K562 (cell line): ENCODE measurements at regions not wholly inside any gene's neighbourhood (a gene's known extent, or its start where the extent isn't known, plus 50 kb on each side); places are given as distances from the start of the nearest gene placed in this dataset.

Experiments
- ATAC-seq: fragments of 200-7000 bp; cut with Tn5 transposase; 3 replicates; pipeline ENCODE4 v1.9.1; 2020; ENCODE audit warnings: moderate library complexity
- BruUV-seq: library from RNA; stranded (reverse); fragments of 400-500 nt; replicated peaks from 2 replicates; lab custom pipeline; 2021; lab: Mats Ljungman, UMichigan
- CTCF ChIA-PET: fragments of 300-600 bp; formaldehyde crosslinking; extraction: SDS; loops from one replicate; lab custom pipeline; 2021; ENCODE audit warnings: low intra/inter-chr PET ratio; lab: Yijun Ruan, JAX
- POLR2A ChIA-PET: fragments of 300-600, 350-650 bp; sonication (Branson Sonifier 250); formaldehyde crosslinking; extraction: SDS; loops from one replicate; lab custom pipeline; 2021; ENCODE audit warnings: antibody characterized with exemption, inconsistent platforms; lab: Yijun Ruan, JAX
- DNase-seq, 4 experiments: peaks; one replicate each; pipeline versions ENCODE4 v3.0.0 to v3.0.0-alpha.2; 2011 to 2018; ENCODE audit warnings: low spot score in 3 of 4, mixed read lengths in 3 of 4; ENCODE audit errors: extremely low read depth in 1 of 4
- FAIRE-seq: peaks from 2 replicates; lab custom pipeline; 2011; peaks lifted over from hg19 to GRCh38; lab: Jason Lieb, UNC
- H2AFZ ChIP-seq: 2 replicates; pipeline ENCODE4 v1.6.0; 2011; ENCODE audit warnings: low read depth, low read length, control low read depth, inconsistent platforms
- H3K27ac ChIP-seq: fragments of 200-600 bp; 3 replicates; pipeline ENCODE4 v1.8.0; 2011; ENCODE audit warnings: low read depth, mild to moderate bottlenecking, control low read depth, inconsistent platforms, low read length, moderate library complexity, mixed read lengths; ENCODE audit errors: extremely low read depth
- H3K27me3 ChIP-seq, 2 experiments: fragments of 300-600 bp in 1 of 2; 2 replicates in 1 of 2; 3 replicates in 1 of 2; pipeline versions ENCODE4 v1.6.0 to v1.8.0; 2011; ENCODE audit warnings: inconsistent platforms in 2 of 2, low read length in 2 of 2, mild to moderate bottlenecking in 1 of 2, mixed read lengths in 1 of 2, moderate library complexity in 1 of 2; ENCODE audit not compliant: control insufficient read depth in 2 of 2, insufficient read depth in 2 of 2
- H3K36me3 ChIP-seq: fragments of 300-600 bp; 3 replicates; pipeline ENCODE4 v1.8.0; 2011; ENCODE audit warnings: mild to moderate bottlenecking, low read length, inconsistent platforms; ENCODE audit not compliant: control insufficient read depth, insufficient read depth
- H3K4me1 ChIP-seq, 2 experiments: fragments of 200-600 bp in 1 of 2; replicated peaks in 1 of 2; 2 replicates in 1 of 2; 3 replicates in 1 of 2; pipeline versions ENCODE4 v1.5.1 to v1.8.0; 2011; ENCODE audit warnings: inconsistent platforms in 2 of 2, low read length in 2 of 2, mild to moderate bottlenecking in 1 of 2, mixed read lengths in 1 of 2, moderate library complexity in 1 of 2; ENCODE audit not compliant: control insufficient read depth in 2 of 2, insufficient read depth in 2 of 2
- H3K4me2 ChIP-seq: 2 replicates; pipeline ENCODE4 v1.6.1; 2011; ENCODE audit warnings: low read length, control low read depth, inconsistent platforms, mixed read lengths; ENCODE audit not compliant: insufficient read depth
- H3K4me3 ChIP-seq: fragments of 200-600 bp; sonication (generic), shearing (Covaris generic); 2 replicates; pipeline ENCODE4 v1.5.1; 2016; ENCODE audit warnings: control low read depth, inconsistent platforms
- H3K79me2 ChIP-seq: fragments of 200-600 bp; 3 replicates; pipeline ENCODE4 v1.8.0; 2011; ENCODE audit warnings: low read length, inconsistent platforms; ENCODE audit not compliant: control insufficient read depth, insufficient read depth
- H3K9ac ChIP-seq, 2 experiments: 2 replicates each; pipeline versions ENCODE4 v1.6.0 to v1.6.1; 2011; ENCODE audit warnings: low read depth in 2 of 2, low read length in 2 of 2, control low read depth in 1 of 2, inconsistent platforms in 1 of 2, mild to moderate bottlenecking in 1 of 2, mixed read lengths in 1 of 2; ENCODE audit not compliant: insufficient read depth in 1 of 2
- H3K9me1 ChIP-seq: one replicate; pipeline ENCODE4 v1.6.0; 2011; ENCODE audit warnings: inconsistent platforms, mild to moderate bottlenecking, low read length, moderate library complexity; ENCODE audit not compliant: control insufficient read depth, insufficient read depth
- H3K9me3 ChIP-seq: replicated peaks from 2 replicates; pipeline ENCODE4 v1.5.1; 2011; ENCODE audit warnings: low read depth, low read length, inconsistent platforms; ENCODE audit not compliant: control insufficient read depth, insufficient read depth
- H4K20me1 ChIP-seq: replicated peaks from 2 replicates; pipeline ENCODE4 v1.6.1; 2011; ENCODE audit warnings: low read length, inconsistent platforms, mixed read lengths; ENCODE audit not compliant: control insufficient read depth, insufficient read depth
- E2F4 ChIP-seq: sonication (generic); formaldehyde crosslinking; IDR thresholded peaks from 2 replicates; pipeline ENCODE4 v1.8.0; 2022; ENCODE audit warnings: mild to moderate bottlenecking, low read depth, missing genetic modification reagents
- FOXA1 ChIP-seq: fragments of 450-650 bp; IDR thresholded peaks from 2 replicates; pipeline ENCODE4 v1.6.1; 2016; ENCODE audit warnings: mild to moderate bottlenecking, borderline replicate concordance
- FOXO4 ChIP-seq: fragments of 450-650 bp; formaldehyde crosslinking; IDR thresholded peaks from 2 replicates; pipeline ENCODE4 v1.4.0; 2020; ENCODE audit warnings: mild to moderate bottlenecking, moderate library complexity
- PRPF4 ChIP-seq: fragments of 200-400 bp; formaldehyde crosslinking; IDR thresholded peaks from one replicate; pipeline ENCODE4 v1.6.1; 2017; ENCODE audit warnings: low read length, low read depth, mild to moderate bottlenecking; ENCODE audit not compliant: insufficient read depth, poor library complexity, severe bottlenecking
- PTBP1 ChIP-seq: fragments of 200-400 bp; formaldehyde crosslinking; IDR thresholded peaks from 2 replicates; pipeline ENCODE4 v1.6.1; 2017; ENCODE audit warnings: low read depth, low read length
- SIX5 ChIP-seq, 2 experiments: IDR thresholded peaks; 2 replicates each; pipeline ENCODE4 v1.6.1; 2011; ENCODE audit warnings: low read length in 2 of 2, borderline replicate concordance in 1 of 2, low read depth in 1 of 2, mild to moderate bottlenecking in 1 of 2, moderate library complexity in 1 of 2; ENCODE audit not compliant: insufficient read depth in 1 of 2
- SPI1 ChIP-seq: IDR thresholded peaks from 2 replicates; pipeline ENCODE4 v1.6.1; 2011; ENCODE audit warnings: low read depth, low read length, control low read depth, borderline replicate concordance
- STAT5B ChIP-seq: fragments of 250-450 bp; sonication (Bioruptor Pico); IDR thresholded peaks from 2 replicates; pipeline ENCODE4 v1.8.0; 2021; ENCODE audit warnings: mild to moderate bottlenecking, inconsistent platforms
- TEAD4 ChIP-seq, 2 experiments: sonication (generic) in 1 of 2; formaldehyde crosslinking in 1 of 2; IDR thresholded peaks; 2 replicates each; pipeline versions ENCODE4 v1.6.1 to v1.8.0; 2012 to 2022; ENCODE audit warnings: borderline replicate concordance in 1 of 2, inconsistent platforms in 1 of 2, low read length in 1 of 2, mild to moderate bottlenecking in 1 of 2, missing genetic modification reagents in 1 of 2
- ZNF23 ChIP-seq: fragments of 250-450 bp; sonication (Bioruptor Pico); IDR thresholded peaks from 2 replicates; pipeline ENCODE4 v1.4.0; 2020; ENCODE audit warnings: mild to moderate bottlenecking
- ZNF589 ChIP-seq: fragments of 200-800 bp; sonication (Bioruptor generic); IDR thresholded peaks from 2 replicates; pipeline ENCODE4 v1.6.1; 2016; ENCODE audit warnings: low read depth, missing genetic modification characterization, missing compliant biosample characterization
- WGBS: fragments of 100-300 bp; shearing (Covaris generic); methylation state at CpG from one replicate; pipeline ENCODE4 v1.1.6; 2016; ENCODE audit warnings: low coverage, mixed read lengths; ENCODE audit not compliant: insufficient coverage; ENCODE audit errors: missing lambda C conversion rate; 5-methylcytosine and 5-hydroxymethylcytosine counted together
- in situ Hi-C: fragments of 300-500 bp; cut with MboI; formaldehyde crosslinking; loops from 4 replicates; pipeline ENCODE4 v1.15.0; 2018; ENCODE audit warnings: inconsistent platforms, mixed read lengths
- intact Hi-C: fragments of 100-400 bp; cut with micrococcal nuclease; formaldehyde crosslinking; loops from 2 replicates; pipeline ENCODE4 v1.14.2; 2022

- H3K36me3 ChIP-seq = no peaks in the 10 kb centered on the region
- no peak for DNase-seq
- no peaks in the 10 kb centered on the region for H4K20me1 ChIP-seq
- H3K27me3 ChIP-seq = no peaks in the 10 kb centered on the region
- H3K4me3 ChIP-seq = no peak overlapping the region
- ChIA-PET CTCF (no interaction called here), POLR2A (no interaction called here)
- TF ChIP-seq TEAD4 (IDR thresholded peaks at IDR 0.05; ENCODE audit: low read length) (no peak), TEAD4 (CRISPR knock-in tag; IDR thresholded peaks at IDR 0.05; ENCODE audit: borderline replicate concordance) (no peak), ZNF23 (no peak), E2F4 (CRISPR knock-in tag) (no peak), PTBP1 (no peak), FOXO4 (CRISPR knock-in tag) (no peak), SPI1 (no peak), PRPF4 (no peak), STAT5B (CRISPR knock-in tag) (no peak), FOXA1 (no peak), ZNF589 (CRISPR knock-in tag) (no peak), SIX5 (IDR thresholded peaks at IDR 0.05; ENCODE audit: borderline replicate concordance in 1 of 2, insufficient read depth in 1 of 2, low read depth in 1 of 2, low read length in 2 of 2) (no peak)
- in situ Hi-C loops = no loop called here
- H3K9me1 ChIP-seq = no peaks in the 10 kb centered on the region
- no peak for FAIRE-seq
- no peak overlapping the region for H3K27ac ChIP-seq
- no TSS peak for BruUV-seq
- H3K4me1 ChIP-seq = no peaks in the 10 kb centered on the region
- H3K9me3 ChIP-seq = no peaks in the 10 kb centered on the region
- intact Hi-C loops = no loop called here
- H3K4me2 ChIP-seq = no peak overlapping the region
- ATAC-seq = no peak
- no peak overlapping the region for H3K9ac ChIP-seq
- H3K79me2 ChIP-seq = no peaks in the 10 kb centered on the region
- WGBS = 0% methylated on average over 3 of the region's 3 CpGs
- H2AFZ ChIP-seq = no peak overlapping the region
Measured at GRCh38 chr20:16970776-16971175, 222.6 kb downstream of the OTOR start.
